SK-N-SH (cell line): ENCODE measurements at regions not wholly inside any gene's neighbourhood (a gene's known extent, or its start where the extent isn't known, plus 50 kb on each side); places are given as distances from the start of the nearest gene placed in this dataset.

Source experiments
- ELF1 ChIP-seq: IDR thresholded peaks from 2 replicates; pipeline ENCODE4 v1.4.0; 2012
- NRF1 ChIP-seq: IDR thresholded peaks from 2 replicates; pipeline ENCODE4 v1.6.1; 2012; ENCODE audit warnings: low read depth, mild to moderate bottlenecking, low read length
- SIN3A ChIP-seq: IDR thresholded peaks from 2 replicates; pipeline ENCODE4 v1.6.1; 2012; ENCODE audit warnings: low read depth, mild to moderate bottlenecking, low read length, moderate library complexity, borderline replicate concordance
- TEAD4 ChIP-seq: IDR thresholded peaks from 2 replicates; pipeline ENCODE4 v1.4.0; 2012; ENCODE audit warnings: mild to moderate bottlenecking, borderline replicate concordance; ENCODE audit not compliant: insufficient read depth
- TF ChIP-seq, protein P1 (sequence below): fragments of 200-600 bp; sonication (generic); IDR thresholded peaks from 2 replicates; pipeline ENCODE4 v1.6.1; 2017; ENCODE audit warnings: antibody characterized with exemption, mild to moderate bottlenecking, moderate library complexity

DNA sequence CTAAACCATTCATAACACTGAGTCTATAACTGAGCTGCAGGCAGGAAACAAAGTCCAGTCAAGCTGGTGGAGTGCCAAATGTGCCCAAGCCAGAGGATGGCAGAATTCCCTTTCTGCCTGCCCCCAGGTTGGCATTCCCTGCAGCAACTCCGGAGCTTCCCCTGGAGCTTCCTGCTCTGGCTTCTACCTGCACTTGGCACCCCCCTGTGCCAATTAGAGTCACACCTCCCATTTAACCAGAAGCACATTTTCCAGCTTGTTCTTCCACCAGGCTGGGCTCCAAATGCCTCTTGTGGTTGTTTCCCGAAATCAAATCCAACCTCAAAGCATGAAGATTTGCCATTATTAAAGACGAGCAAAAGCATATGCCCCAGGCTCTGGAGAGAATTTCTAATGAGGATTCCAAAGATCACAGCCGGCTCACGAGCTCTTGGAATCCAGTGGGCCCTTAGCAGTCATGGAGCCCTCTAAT is 294.5 kb downstream of the RRAGC start:
- TF ChIP-seq TEAD4: no peak
- TF ChIP-seq, protein P1, sequence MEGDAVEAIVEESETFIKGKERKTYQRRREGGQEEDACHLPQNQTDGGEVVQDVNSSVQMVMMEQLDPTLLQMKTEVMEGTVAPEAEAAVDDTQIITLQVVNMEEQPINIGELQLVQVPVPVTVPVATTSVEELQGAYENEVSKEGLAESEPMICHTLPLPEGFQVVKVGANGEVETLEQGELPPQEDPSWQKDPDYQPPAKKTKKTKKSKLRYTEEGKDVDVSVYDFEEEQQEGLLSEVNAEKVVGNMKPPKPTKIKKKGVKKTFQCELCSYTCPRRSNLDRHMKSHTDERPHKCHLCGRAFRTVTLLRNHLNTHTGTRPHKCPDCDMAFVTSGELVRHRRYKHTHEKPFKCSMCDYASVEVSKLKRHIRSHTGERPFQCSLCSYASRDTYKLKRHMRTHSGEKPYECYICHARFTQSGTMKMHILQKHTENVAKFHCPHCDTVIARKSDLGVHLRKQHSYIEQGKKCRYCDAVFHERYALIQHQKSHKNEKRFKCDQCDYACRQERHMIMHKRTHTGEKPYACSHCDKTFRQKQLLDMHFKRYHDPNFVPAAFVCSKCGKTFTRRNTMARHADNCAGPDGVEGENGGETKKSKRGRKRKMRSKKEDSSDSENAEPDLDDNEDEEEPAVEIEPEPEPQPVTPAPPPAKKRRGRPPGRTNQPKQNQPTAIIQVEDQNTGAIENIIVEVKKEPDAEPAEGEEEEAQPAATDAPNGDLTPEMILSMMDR: no peak
- no peak for TF ChIP-seq NRF1
- TF ChIP-seq SIN3A: no peak
- no peak for TF ChIP-seq ELF1
